H4 (cell line): ENCODE measurements at regions not wholly inside any gene's neighbourhood (a gene's known extent, or its start where the extent isn't known, plus 50 kb on each side); places are given as distances from the start of the nearest gene placed in this dataset.

Experiments
- DNase-seq: peaks from one replicate; pipeline ENCODE4 v3.0.0-alpha.2; 2015; ENCODE audit warnings: low spot score

DNA sequence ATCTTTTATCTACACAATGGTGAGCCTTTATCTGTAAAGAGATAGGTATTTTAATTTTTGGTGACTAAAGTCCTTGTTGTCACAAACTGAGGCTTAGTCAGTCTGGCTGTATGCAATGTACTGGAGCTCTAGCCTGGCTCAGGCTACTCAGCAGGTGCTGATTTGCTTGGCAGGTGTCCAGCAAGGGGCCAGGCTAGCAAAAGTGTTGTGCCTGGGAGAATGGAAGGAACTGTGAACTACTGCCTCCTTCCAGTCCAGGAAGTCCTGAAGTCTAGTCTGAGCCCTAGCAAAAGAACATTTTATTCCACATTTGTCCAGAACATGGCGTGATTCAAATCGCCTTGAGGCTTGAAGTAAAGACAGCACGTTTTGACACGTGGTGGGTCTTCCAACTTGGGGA lies 260.5 kb downstream of the CCDC85A start:
- peak; percentile 8 for DNase-seq

DNA sequence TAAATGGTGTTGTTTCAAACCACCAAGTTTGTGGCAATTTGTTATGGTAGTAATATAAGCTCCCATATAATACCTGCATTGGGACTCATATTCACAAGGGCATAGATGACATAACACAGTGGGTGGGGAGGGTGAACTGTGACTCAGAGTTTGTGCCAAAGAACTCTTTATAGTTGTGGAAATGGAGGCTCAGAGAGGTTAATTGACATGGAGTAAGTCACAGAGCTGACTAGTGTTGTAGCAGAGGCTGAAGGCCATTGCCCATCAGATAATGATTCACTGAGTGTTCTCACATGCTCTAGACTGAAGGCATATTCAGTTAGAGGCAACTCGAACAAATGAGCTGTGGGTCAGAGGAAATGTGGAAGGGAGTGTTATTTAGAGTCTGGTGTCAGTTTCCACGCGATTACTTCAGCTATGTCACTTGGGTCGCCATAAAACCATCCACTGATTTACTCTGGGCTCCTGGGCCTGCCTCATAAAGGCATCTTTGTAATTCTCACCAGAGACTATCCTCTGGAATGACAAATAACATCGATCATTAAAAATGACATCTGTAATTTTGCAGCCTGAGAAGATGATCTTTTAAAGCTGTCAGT lies 264.7 kb downstream of the CCDC85A start:
- no peak for DNase-seq

DNA sequence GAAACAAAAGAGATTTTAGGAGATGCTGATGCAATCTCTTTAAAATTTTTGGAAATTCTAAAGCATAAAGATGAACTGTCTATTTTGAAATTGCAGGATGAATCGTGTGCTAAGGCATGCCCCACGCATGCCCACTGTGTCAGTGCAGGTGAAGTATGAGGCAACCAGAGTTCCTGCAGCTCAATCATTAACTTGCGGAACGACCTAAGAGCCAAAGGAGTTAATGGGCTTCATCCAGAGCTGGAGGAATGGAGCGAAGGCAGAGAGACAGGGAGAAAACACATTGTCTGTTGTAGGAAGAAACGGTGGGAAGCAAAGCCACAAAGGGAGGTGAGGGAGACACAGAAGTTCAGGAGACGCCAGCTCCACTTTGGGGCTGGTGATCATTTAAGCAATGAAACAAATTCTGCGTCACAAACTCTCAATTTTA lies 265.2 kb downstream of the CCDC85A start:
- DNase-seq = no peak

DNA sequence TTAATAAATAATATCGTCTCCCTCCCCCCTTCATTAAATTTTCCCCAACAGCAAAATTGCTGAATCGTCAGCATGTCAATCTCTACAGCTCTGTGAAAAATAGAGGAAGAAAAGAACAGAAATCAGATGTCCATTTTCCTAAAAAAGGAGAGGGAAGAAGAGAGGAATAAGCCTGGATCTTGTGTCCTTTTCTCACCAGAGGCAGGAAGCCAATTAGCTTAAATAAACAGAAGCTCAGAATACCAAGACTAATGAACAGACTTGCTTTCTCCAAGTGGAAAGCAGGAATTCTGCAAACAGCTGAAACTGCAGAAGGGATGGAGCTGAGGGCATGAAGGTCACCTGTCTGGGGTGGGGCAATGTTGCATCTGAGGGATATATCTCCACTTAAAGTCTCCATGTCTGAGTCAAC lies 265.7 kb downstream of the CCDC85A start:
- no peak for DNase-seq

DNA sequence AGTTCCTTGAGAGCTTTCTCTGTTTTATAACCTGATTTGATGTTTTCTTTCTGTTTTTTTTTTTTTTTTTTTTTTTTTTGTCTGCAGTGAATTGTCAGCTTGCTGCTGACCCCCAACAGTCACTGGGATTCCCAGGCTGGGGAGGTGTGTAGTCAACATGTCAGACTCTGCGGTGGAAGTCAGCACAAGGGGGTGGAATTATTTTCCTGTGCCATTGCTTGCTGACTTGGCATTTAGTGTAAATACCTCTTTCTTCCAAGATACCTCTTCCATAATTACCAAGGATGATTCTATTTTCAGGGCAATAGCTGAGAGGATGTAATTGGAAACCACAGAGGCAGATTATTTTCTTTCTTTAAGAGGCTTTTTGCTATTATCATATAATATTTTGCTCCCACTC lies 266.3 kb downstream of the CCDC85A start:
- DNase-seq = no peak

DNA sequence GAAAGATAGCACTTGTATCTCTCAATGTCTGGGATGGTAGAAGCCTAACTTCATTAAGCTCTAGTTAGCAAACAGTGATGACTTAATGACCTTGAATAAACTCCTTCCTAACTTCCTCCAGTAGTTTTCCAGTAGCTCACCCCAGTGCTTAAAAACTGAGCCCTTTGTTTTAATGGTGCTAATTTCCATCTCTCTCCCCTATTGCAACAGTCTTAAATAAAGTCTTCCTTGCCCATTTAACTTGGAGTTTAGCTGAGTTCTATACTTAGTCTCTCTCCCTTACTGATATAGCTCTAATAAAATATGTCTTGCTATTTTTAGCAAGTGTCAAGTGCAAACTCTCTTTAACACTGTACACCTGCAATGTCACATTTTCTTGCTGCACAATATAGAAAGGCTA lies 267.0 kb downstream of the CCDC85A start:
- DNase-seq = no peak

DNA sequence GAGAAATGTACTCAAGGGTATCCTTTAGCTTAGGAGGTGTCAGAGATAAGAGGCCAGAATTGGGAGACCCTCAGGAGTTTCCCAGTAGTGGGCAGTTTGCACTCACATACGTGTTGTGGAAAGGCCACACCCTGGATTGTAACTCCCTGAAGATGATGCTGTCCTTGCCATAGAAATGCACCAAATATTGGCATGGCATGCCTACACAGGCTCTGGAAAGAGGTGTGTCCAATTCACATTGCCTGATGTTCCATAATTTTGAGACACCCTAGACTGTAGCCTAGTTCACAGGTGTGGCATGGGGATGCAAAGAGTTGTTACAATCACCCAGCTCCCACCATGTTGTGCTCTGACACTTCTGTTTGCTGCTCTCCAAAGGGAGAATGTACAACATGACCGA lies 271.9 kb downstream of the CCDC85A start:
- no peak for DNase-seq

DNA sequence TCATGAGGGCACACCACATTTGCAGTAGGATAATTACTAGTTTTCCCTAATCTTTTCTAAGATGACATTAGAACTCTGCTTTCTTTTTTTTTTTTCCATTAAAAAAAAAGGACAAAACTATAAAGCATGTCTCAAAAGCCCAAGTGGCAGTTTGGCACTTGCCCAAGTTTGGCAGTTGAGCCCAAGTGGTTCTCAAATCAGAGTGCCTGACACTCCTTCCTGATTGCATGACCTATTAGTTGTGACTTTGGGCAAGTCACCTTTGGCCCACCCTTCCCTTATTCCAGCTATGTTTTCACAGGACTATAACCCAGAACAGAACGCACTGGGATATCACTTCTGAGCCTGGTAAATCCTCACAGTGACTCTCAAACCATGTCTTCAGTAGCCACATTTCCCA lies 273.0 kb downstream of the CCDC85A start:
- no peak for DNase-seq

DNA sequence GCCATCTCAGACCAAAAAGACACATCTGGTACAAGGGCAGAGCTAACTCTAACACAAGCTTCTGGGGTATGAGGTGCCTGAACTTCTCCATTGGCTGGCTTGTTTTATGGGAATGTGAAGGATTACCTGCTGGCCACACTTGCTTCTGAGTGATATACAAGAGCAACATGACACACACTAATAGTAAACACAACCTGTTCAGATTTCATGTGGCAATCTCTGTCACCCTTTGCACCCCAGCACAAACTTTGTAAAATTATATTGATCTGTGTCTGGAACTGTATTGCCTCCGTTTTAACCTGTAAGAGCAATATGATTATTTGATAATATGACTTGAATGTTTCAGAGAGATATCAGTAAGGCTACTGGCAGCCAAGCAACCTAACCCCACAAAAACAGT lies 276.7 kb downstream of the CCDC85A start:
- DNase-seq = no peak

DNA sequence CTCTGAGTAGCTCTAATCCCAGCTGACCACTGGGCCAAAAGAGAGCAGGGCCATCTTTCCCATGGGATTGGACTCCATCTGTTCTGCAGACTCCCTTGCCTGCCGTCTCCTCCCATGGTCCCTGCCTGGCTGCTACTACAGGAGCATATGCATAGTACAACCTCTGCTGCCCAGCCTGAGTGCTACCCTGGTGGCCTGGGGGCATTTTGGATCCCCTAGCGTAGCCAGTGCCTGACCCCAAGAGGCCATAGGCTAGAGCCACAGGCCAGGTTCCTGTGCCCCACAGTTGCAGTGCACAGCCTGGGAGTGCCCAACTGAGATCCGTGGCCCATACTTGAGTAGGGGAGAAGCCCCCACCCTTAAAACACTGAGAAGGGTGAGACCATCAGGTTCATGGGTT lies 280.3 kb downstream of the CCDC85A start:
- no peak for DNase-seq

DNA sequence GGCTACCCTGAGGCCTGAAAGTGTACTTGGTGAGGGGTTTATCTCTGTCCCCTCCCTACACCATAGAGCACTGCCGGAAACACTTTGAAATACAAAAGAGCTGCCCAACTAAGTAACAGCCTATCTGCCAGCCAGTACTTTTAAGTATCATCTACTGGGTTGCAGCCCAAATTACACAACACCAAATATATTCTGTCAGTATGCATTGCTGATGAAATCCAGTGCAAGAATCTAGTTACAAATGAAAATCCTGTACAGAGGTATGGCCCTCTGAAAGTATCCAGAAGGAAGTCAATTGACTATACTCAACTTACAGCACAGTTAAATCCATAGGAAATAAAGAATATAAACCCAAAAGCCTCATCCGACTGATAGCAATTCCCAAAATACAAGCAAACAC lies 280.8 kb downstream of the CCDC85A start:
- DNase-seq = no peak

DNA sequence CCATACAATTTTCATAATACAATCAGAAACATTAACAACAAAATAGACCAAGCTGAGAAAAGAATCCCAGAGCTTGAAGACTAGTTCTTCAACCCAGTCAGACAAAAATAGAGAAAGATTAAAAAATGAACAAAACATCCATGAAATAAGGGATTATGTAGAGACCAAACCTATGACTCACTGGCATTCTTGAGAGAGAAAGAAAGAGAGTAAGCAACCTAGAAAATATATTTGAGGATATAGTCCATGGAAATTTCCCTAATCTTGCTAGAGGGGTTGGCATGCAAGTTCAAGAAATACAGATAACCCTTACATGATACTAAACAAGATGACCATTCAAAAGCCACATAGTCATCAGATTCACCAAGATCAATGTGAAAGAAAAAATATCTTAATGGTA lies 281.7 kb downstream of the CCDC85A start:
- DNase-seq = no peak

DNA sequence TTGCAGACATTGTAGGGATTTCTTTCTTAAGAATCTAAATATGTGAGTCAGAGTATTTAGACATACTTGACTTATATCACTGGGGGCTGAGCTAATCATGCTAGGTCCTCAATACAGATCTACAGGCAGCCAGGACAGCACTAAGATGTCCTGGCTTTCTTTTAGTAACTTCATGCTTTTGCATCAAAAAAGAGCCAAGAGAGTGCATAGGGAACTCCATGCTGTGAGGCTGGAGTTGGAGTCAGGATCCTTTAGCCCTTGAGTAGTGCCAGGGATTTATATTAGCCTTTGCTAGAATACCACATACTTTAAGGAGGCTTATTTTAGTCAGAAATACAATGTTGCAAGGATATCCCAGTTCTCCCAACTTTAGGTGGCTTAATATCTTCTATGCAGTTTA lies 289.7 kb downstream of the CCDC85A start:
- no peak for DNase-seq

DNA sequence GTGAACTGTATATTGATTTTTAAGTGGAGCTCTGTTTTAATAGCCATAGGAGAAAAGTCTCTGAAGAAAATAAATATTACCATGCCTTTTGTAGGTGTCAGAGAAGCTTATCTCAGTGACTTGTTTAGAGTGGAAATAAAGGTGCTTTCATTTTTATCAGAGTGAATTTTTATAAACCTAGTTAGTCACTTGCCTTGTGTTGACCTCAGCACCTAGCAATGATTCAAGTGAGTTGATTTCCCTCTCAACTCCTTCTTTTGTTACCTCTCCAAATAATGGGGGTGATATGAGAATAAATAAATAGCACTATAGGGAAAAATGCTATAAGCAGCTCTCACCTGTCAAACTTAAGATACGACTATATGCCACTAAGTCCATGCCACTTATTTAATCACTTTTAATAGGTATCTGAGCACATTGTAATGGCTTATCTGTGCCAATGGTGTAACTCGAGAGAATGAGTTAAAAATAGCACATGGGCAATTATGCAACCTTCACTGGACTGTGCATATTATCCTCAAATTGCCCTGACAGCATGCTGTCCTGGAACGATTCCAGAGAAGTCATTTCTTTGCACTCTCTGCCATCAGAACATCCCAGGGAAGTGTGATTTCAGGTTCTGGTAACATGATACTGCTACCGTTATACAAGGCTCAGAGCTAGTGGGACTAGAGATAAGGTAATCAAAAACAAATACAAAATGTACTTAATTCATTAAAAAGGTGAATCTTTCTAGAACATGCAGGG lies 290.8 kb downstream of the CCDC85A start:
- peak; percentile 23 for DNase-seq

DNA sequence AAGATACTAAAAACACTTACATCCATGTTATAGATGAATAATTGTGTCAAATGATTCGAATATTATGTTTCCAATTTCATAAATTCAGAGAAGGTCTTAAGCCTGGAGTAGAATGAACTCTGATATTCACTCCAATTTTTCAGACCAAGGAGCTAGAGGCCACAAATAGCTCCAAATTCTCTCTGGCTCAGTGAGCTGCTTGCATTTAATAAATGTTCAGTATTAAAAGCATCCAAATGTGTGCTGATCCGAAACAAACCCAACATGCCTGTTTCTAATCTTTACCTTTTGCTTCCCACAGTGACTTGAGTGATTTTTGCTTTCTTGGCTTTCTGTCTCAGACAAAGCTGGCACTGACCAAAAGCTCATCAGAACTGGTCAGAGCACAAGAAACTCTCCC lies 291.4 kb downstream of the CCDC85A start:
- DNase-seq = no peak

DNA sequence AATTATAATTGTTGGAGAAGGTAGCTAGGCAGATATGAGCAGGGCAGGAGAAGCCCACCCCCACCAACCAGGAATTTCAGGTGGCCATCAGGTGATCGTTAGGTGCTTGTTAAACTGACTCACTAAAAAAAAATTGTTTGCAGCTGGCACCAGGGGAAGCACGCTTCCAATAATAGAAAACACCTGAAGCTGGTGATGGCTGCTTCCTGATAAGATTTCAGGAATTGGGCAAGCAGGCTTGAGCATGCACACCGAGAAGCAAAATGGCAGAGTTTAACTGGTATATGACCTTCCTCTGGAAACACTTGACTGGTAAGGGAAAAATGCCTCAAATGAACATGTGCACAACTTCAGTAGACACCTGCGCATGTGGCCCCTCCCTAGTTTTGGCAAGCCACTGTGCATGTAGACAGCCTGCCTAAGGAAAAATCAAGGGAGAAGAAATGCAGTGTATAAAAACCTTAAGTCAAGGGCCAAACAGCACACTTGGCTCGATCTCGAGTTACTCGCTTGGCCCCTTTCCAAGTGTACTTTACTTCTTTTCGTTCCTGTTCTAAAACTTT lies 292.8 kb downstream of the CCDC85A start:
- no peak for DNase-seq

DNA sequence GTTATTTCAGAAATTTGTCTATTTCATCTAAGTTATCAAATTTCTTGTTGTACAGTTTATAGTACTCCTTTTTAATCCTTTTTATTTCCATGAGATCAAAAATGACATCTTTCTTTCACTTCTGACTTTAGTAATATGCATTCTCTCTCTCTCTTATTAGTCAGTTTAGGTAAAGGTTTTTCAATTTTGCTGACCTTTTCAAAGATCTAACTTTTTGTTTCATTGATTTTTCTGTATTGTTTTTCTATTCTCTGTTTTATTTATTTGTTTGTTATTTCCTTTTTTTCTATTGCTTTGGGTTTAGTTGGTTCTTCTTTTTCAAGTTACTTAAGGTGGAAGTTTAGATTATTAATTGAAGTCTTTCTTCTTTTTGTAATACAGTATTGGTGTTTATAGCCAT lies 294.2 kb downstream of the CCDC85A start:
- no peak for DNase-seq

DNA sequence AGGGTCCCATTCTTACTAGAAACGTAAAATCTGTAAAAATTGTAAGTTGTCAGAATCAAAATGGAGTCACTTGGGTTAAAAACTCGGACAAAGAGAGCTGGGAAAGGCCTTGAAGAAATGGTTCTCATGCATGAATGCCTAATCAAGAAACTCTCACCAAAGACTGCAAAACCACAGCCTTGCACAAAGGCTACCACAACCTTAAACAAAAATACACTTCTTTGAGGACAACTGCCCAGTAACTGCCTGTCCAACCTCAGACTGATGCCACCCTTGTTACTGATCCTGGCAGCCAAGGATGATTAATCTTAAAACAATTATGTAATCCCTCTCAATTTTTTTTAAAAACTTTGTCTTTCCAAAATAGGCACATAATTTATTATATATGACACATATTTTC lies 299.3 kb downstream of the CCDC85A start:
- DNase-seq = peak; percentile 12

DNA sequence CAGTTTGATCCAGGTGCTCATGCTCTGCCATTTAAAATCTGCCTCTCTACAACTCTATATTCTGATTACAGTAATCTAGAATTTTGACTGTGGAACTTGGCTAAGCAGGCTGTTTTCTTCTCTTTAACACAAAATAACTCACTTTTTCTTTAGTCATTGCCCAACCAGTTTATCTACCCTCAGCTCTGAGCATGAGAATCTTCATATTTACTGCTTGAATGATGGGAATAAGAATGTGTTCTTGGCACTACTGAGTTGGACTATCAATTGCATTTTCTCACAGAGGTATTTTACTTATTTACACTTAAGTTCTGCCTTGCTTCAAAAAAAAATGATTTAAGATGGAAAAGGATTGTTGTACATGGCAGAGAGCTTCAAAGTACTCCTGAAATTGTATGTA lies 301.1 kb downstream of the CCDC85A start:
- no peak for DNase-seq

DNA sequence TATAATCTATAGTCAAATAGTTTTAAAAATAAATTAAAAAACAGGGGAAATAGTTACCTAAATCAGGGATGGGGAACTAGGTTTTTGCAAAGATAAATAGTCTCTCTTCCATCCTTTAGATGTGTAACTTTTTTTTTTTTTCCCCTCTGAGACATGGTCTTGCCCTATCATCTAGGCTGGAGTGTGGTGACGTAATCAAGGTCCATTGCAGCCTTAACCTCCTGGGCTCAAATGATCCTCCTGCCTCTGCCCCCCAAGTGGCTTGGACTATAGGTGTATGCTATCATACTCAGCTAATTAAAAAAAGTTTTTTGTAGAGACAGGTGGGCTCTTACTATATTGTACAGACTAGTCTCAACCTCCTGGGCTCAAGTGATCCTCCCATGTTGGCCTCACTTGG lies 316.5 kb downstream of the CCDC85A start:
- no peak for DNase-seq

DNA sequence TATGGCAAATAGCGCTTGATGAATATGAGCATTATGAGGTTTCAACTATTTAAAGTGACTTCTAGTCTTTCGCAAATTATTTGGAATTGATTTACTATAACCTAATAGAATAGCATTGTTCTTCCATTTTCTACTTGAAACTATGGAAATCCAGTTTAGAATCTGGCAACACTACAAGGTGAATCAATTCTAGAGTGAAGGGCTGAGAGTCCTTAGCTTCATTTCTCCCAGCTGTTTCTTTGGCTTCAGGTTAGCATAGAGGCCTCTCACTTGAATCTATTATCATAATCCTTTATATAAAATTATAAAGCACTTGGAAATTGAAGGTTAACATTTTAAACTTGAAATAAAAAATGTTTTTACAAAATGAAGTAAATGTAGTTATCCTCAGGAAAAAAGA lies 318.8 kb downstream of the CCDC85A start:
- DNase-seq = no peak

DNA sequence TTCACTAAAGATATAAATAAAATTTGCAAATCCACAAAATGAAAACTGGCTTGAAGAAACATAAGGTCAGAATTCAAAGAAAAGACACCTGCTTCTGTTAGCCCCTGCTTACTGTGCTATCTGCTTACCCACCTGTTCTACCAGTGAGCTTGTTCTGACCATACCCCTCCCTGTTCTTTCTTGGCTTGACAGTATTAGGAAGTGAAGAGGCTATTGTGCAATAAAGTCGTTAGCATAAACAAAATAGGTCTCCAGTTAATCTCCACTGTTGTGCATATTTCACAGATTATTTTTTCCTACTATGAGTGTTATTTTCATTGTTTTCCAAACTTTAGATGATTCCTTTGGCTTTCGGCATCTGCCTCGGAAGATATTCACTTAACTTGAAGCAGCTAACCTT lies 322.1 kb downstream of the CCDC85A start:
- no peak for DNase-seq

DNA sequence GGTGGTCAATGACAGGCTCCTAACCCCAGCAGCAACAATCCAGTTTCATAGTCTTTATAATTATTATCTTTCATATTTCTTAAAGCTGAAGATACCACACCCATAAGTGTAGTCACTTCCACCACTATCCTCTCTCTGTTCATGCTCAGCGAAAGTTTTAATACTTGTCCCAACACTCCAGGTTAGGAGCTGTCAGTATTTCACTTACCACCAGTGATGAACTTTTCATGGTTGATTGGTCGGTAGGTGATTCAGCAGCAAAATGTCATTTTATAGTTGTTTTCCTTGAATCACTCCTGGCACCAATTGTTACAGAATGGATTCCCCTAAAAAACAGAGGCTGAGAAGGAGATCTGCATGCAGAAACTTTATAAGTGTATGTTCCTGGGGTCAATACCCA lies 324.9 kb downstream of the CCDC85A start:
- DNase-seq = no peak

DNA sequence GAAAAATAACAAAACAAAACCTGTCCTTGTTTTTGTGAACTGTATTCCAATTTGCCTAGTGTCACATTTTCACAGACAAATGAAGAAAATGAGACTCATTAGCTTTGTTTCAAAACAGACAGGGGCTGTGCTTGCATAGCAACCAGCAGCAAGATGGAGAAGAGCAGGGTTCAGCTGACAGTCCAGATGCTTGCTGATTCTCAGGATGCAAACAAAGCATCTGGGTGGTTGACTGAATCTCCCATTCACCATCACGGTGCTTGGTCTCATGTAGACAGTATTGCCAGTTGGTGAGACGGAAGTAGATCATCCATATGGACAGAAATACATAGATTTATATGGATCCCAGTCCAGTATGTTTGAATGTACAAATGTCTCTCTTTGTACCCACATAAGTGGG lies 326.8 kb downstream of the CCDC85A start:
- DNase-seq = no peak
